Tibial artery (tissue), 4 donors: ENCODE measurements at regions not wholly inside any gene's neighbourhood (a gene's known extent, or its start where the extent isn't known, plus 50 kb on each side); places are given as distances from the start of the nearest gene placed in this dataset.

Experiments used
- DNase-seq, 2 donors: peaks; one replicate each; pipeline ENCODE4 v3.0.0-alpha.2; 2019
- H3K27ac ChIP-seq, 2 donors: fragments of 200-600 bp; sonication (generic) in 1 of 2; 1 replicate in 1 of 2; 2 replicates in 1 of 2; pipeline ENCODE4 v1.5.1; 2018 to 2019; ENCODE audit warnings: mild to moderate bottlenecking in 1 of 2
- H3K27me3 ChIP-seq, 2 donors: fragments of 200-600 bp; sonication (generic) in 1 of 2; one replicate each; pipeline versions ENCODE4 v1.5.1 to v1.6.0; 2016 to 2019
- H3K36me3 ChIP-seq, 3 donors: fragments of 200-600 bp; sonication (generic) in 2 of 3; one replicate each; pipeline ENCODE4 v1.5.1; 2016 to 2019; ENCODE audit warnings: mild to moderate bottlenecking in 2 of 3
- H3K4me1 ChIP-seq, 4 donors: fragments of 200-600 bp; sonication (generic) in 2 of 4; 1 replicate in 3 of 4; 2 replicates in 1 of 4; pipeline ENCODE4 v1.5.1; 2016 to 2019
- H3K4me3 ChIP-seq, 2 donors: fragments of 200-600 bp; sonication (generic) in 1 of 2; 1 replicate in 1 of 2; 2 replicates in 1 of 2; pipeline ENCODE4 v1.5.1; 2018 to 2019; ENCODE audit warnings: mild to moderate bottlenecking in 2 of 2
- H3K9me3 ChIP-seq, 3 donors: fragments of 200-600 bp; sonication (generic) in 1 of 3; one replicate each; pipeline ENCODE4 v1.5.1; 2016 to 2019
- CTCF ChIP-seq, 2 experiments: fragments of 200-600 bp in 1 of 2; fragments of 450-650 bp in 1 of 2; IDR thresholded peaks; one replicate each; pipeline ENCODE4 v1.5.1; 2017 to 2019; ENCODE audit warnings: antibody characterized with exemption in 2 of 2, mild to moderate bottlenecking in 1 of 2, moderate library complexity in 1 of 2
- intact Hi-C: fragments of 100-400 bp; cut with DNase I; formaldehyde crosslinking; loops from one replicate; pipeline ENCODE4 v1.15.0; 2023; ENCODE audit warnings: low total_unique reads

GRCh38 chr17:13268791-13269595 is 251.2 kb upstream of the ELAC2 start:
- no peak overlapping the region for H3K27ac ChIP-seq
- intact Hi-C loops, result no loop called here

GRCh38 chr17:13266606-13267005 is 248.8 kb upstream of the ELAC2 start:
- Histone ChIP-seq H3K27me3 (no peaks in the 10 kb centered on the region), H3K9me3 (no peaks in the 10 kb centered on the region), H3K4me1 (no peaks in the 10 kb centered on the region), H3K36me3 (no peaks in the 10 kb centered on the region), H3K27ac (no peak overlapping the region), H3K4me3 (no peak overlapping the region)
- no peak for DNase-seq
- no peak for TF ChIP-seq CTCF (IDR thresholded peaks at IDR 0.05)
- intact Hi-C loops, result no loop called here

More at GRCh38 chr17:13268791-13269595, 251.2 kb upstream of the ELAC2 start:
- H3K4me1 ChIP-seq, result no peaks in the 10 kb centered on the region
- no peaks in the 10 kb centered on the region for H3K9me3 ChIP-seq
- H3K4me3 ChIP-seq, result no peak overlapping the region
- no peaks in the 10 kb centered on the region for H3K36me3 ChIP-seq
- TF ChIP-seq CTCF (IDR thresholded peaks at IDR 0.05), result no peak
- no peaks in the 10 kb centered on the region for H3K27me3 ChIP-seq
- no peak for DNase-seq

- no peak overlapping the region for H3K4me3 ChIP-seq
- no peaks in the 10 kb centered on the region for H3K4me1 ChIP-seq
- TF ChIP-seq CTCF (IDR thresholded peaks at IDR 0.05), result no peak
- no peak for DNase-seq
- intact Hi-C loops, result no loop called here
- no peak overlapping the region for H3K27ac ChIP-seq
- no peaks in the 10 kb centered on the region for H3K9me3 ChIP-seq
- H3K36me3 ChIP-seq, result no peaks in the 10 kb centered on the region
- no peaks in the 10 kb centered on the region for H3K27me3 ChIP-seq
Measured at GRCh38 chr17:13265311-13265710, 247.5 kb upstream of the ELAC2 start.

GRCh38 chr17:13263746-13264145 is 245.9 kb upstream of the ELAC2 start:
- Histone ChIP-seq H3K27ac (no peak overlapping the region), H3K9me3 (no peaks in the 10 kb centered on the region), H3K4me1 (no peaks in the 10 kb centered on the region), H3K36me3 (no peaks in the 10 kb centered on the region), H3K27me3 (no peaks in the 10 kb centered on the region), H3K4me3 (no peak overlapping the region)
- DNase-seq, result no peak
- intact Hi-C loops, result no loop called here
- no peak for TF ChIP-seq CTCF (IDR thresholded peaks at IDR 0.05)

GRCh38 chr17:13256545-13256944 is 238.7 kb upstream of the ELAC2 start:
- Histone ChIP-seq H3K4me3 (no peak overlapping the region), H3K36me3 (no peaks in the 10 kb centered on the region), H3K4me1 (no peaks in the 10 kb centered on the region), H3K27me3 (no peaks in the 10 kb centered on the region), H3K27ac (no peak overlapping the region), H3K9me3 (peaks cover 0 to under 1% (median 0%) of the 10 kb centered on the region in 3 donors)
- DNase-seq, result no peak
- no peak for TF ChIP-seq CTCF (IDR thresholded peaks at IDR 0.05)
- intact Hi-C loops, result no loop called here
